ENCODE measurements at regions not wholly inside any gene's neighbourhood (a gene's known extent, or its start where the extent isn't known, plus 50 kb on each side); places are given as distances from the start of the nearest gene placed in this dataset.
"Not testable (repeated sequence)": the region's sequence is repeated elsewhere in the genome, so short reads cannot be mapped to it uniquely, and the experiment has no call there.

DNA sequence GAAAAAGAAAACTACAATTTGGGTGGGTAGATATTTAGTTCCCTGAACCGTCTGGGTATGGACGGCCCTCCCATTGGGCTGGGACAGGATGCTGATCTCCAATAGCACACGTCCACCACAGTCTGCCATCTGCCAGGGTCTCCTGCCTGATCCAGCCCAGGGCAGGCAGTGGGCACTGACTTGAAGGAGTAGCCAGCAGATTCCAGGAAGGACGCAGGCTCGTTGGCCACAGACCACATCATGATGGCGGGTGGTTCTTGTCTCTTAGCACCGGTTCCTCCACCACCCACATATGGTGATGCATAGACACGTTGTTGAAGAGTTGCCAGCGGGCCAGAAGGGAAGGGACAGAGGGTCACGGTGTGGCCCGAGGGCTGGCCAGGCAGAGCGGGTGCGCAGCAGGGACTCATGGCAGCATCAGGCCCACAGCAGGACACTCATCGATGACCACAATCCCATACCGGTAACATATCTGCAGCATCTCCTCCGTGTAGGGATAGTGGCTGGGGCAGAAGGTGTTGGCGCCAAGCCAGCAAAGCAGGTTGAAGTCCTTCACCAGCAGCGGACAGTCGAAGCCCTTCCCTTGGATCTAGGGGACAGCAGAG lies 155.8 kb upstream of the FAM174A start:
- DNase-seq (ENCODE audit: low read depth in 3 of 3): not testable (repeated sequence)

GRCh38 chr5:100364757-100365478 lies 170.3 kb upstream of the FAM174A start:
- DNase-seq (ENCODE audit: low read depth in 3 of 3): not testable (repeated sequence)

- DNase-seq (ENCODE audit: low read depth in 3 of 3): not testable (repeated sequence)
Measured at GRCh38 chr5:100364343-100364742, 170.8 kb upstream of the FAM174A start.

DNA sequence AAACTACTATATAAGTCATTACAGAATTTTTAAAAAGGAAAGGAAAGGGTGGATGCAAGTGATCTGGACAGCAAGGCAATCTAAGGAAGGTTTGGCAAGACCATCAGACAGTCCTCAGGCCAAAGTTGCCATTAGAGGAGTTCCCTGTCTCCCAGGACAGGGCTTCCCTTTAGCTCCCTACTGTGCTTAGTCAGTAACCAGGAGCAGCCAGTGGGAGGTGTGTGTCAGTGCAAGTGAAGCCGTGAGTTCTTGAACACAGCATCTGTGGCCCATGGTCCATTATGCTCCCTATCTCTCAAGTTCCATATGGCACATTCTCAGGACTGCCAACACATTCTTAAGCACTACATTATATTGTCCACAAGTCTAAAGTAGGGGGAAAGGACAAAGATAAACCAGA lies 175.2 kb upstream of the FAM174A start:
- DNase-seq (ENCODE audit: low read depth in 3 of 3): not testable (repeated sequence)

- not testable (repeated sequence) for DNase-seq (ENCODE audit: low read depth in 3 of 3)
Measured at GRCh38 chr5:100346269-100346668, 188.9 kb upstream of the FAM174A start.

DNA sequence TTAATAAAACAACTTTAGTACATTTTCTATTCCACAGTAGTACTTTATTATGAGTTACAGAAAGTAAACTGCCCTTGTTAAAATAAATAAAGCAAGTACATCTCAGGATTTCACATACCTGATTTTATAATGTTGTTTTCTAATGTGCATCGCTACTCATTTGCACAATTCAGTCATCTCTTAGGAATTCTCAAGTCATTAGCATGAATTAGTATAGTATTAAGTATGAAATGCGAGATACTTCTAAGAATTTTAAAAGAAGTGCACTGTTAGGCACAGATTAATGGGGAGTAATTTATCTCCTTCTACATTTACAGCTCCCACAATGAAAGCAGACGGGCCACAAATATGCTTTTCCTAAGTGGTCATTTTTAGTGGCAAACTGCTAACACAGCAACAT lies 193.7 kb upstream of the FAM174A start:
- DNase-seq (ENCODE audit: low read depth in 3 of 3): not testable (repeated sequence)

DNA sequence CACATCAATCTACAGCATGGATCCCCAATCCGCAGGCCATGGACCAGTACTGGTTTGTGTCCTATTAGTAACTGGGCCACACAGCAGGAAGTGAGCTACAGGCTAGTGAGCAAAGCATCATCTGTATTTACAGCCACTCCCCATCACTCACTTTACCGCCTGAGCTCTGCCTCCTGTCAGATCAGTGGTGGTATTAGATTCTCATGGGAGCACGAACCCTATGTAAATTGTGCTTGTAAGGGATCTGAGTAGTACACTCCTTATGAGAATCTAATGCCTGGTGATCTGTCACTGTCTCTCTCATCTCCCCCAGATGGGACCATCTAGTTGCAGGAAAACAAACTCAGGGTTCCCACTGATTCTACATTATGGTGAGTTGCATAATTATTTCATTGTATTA lies 212.7 kb upstream of the FAM174A start:
- no peak for DNase-seq (ENCODE audit: low read depth in 3 of 3)

- DNase-seq (ENCODE audit: low read depth in 3 of 3): no peak
Measured at GRCh38 chr5:100319885-100320284, 215.3 kb upstream of the FAM174A start.

DNA sequence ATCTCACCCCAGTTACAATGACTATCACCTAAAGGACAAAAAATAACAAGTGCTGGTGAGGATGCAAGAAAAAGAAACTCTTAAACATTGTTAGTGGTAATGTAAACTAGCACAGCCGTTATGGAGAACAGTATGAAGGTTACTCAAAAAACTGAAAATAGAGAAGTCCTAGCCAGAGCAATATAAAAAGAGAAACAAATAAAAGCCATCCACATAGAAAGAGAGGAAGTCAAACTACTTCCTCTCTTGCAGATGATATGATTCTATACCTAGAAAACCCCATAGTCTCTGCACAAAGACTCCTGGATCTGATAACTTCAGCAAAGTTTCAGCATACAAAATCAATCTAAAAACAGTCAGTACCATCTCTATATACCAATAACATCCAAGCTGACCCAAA lies 221.5 kb upstream of the FAM174A start:
- DNase-seq (ENCODE audit: low read depth in 3 of 3): no peak

GRCh38 chr5:100311806-100312205 lies 223.4 kb upstream of the FAM174A start:
- DNase-seq (ENCODE audit: low read depth in 3 of 3): no peak

GRCh38 chr5:100306000-100306399 lies 229.2 kb upstream of the FAM174A start:
- DNase-seq (ENCODE audit: low read depth in 3 of 3): no peak

DNA sequence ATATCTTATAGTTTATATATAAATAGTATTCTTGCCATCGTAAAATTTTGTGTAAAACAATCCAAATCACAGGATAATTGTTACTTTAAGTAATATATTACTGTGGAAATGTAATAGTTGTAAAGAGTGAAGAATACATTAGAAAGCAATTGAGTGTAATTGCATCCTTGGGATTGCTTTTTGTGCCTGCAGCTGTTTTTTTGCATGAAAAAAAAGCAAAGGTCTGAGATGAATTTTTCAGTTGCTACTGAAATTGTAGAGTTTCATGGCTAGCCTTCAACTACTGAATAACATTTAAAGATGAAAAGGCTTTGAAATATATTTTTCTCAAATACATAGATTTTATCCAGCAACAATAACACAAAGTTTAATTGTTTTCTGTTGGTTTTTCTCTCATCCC lies 232.0 kb upstream of the FAM174A start:
- DNase-seq (ENCODE audit: low read depth in 3 of 3): no peak

GRCh38 chr5:100299261-100299660 lies 235.9 kb upstream of the FAM174A start:
- DNase-seq (ENCODE audit: low read depth in 3 of 3): no peak

DNA sequence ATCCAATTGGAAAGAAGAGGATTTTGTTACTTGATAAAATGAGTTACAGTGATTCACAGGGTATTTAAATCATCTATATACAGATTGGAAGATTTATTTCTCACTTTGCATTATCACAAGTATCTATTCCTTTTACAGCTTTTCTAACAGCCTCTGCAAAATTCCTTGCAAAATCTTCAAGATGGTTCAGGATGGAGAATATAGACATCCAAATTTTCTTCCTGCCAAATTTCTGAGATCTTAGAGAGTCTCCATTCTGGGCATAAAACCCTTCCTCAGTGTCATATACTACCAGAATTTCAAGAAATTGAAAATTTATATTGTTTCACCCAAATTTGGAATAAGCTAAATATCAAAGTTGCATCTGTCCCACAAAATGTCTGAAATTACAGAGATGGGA lies 259.1 kb upstream of the FAM174A start:
- DNase-seq (ENCODE audit: low read depth in 3 of 3): no peak

- no peak for DNase-seq (ENCODE audit: low read depth in 3 of 3)
Measured at GRCh38 chr5:100275631-100276030, 259.5 kb upstream of the FAM174A start.

- no peak for DNase-seq (ENCODE audit: low read depth in 3 of 3)
Measured at GRCh38 chr5:100273846-100274580, 261.2 kb upstream of the FAM174A start.

DNA sequence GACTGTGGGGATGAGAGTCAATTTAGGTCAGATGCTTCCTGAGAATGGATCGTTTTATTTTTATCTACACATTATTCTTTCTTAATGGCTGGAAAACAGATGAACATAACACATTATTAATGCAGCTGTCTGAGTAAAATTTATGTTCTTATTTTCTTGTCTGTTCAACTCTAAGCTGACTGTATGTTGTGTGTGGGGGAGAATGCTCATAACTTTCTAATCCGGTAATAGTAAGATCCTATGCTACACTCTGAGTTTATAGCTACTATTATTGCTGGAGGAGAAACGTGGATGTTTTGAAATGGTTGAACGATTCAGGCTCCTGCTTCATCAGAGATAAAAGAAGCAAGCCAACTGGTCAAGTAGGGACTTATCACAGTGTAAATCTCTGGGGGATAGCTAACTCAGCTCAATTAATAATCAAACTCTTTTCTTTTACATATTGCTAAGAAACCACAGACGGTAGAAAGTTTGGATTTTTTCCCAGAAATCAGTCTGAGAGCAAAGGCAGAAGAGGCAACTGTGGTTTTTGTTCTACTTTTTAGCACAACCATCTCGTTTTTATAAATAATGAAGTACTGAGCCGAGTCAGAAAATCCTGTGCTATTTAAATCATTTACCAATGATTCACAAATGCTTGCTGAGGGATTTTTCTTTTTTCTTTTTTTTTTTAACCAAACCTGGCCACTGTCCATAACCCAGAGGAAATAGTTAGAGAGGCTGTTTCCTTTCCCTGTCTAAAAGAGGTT lies 265.0 kb upstream of the FAM174A start:
- no peak for DNase-seq (ENCODE audit: low read depth in 3 of 3)

GRCh38 chr5:100260968-100261367 lies 274.2 kb upstream of the FAM174A start:
- DNase-seq (ENCODE audit: low read depth in 3 of 3): no peak

DNA sequence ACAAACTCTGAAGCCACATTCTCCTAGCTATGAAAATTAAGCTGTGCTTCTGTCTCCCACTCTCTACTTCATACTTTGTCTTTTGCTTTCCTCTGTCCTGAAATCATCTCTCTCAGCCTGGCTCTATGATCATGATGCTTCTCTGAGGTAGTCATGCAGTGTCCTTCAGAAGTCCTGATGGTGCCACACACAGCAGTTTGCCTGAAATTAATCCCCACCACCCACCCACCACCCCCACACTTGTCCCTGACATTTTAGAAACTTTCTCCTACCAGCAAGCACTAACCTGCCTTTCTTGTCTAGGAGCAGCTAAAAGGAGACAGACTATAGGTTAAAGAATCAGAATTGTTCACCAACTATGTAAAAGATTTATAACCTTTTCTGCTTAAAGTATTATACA lies 282.2 kb upstream of the FAM174A start:
- no peak for DNase-seq (ENCODE audit: low read depth in 3 of 3)

- no peak for DNase-seq (ENCODE audit: low read depth in 3 of 3)
Measured at GRCh38 chr5:100252037-100252436, 283.1 kb upstream of the FAM174A start.

- no peak for DNase-seq (ENCODE audit: low read depth in 3 of 3)
Measured at GRCh38 chr5:100249884-100250269, 285.3 kb upstream of the FAM174A start.

DNA sequence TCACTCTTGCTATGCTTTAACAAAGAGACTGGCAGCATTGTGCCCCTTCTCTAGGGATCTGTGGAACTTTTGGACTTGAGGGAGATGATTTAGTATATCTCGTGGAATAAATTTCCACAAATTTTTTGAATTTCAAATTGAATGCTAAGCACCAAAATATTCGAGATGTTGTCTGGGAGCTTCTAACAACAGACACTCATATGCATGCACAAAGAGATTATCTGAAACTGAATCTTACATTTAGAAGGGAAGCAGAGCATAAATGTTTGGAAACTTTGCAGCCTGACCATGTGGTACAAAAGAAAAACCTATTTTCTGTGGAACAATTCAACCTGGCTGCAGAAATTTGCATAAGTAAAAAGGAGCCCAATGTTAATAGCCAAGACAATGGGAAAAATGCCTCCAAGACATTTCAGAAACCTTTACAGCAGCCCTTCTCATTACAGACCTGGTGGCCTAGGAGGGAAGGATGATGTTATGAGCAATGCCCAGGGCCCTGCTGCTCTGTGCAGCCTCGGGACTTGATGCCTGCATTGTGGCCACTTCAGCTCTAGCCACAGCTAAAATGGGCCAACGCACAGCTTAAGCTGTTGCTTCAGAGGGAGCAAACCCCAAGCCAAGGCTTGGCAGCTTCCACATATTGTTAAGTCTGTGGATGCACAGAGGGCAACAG lies 285.8 kb upstream of the FAM174A start:
- no peak for DNase-seq (ENCODE audit: low read depth in 3 of 3)

All from stimulated activated CD4-positive, alpha-beta T cell treated with anti-CD3 and anti-CD28 coated beads, TNF-alpha, amount 100 ng/mL, for 24 hours (primary cell).